Hepatocyte (in vitro differentiated cells): ENCODE measurements at regions not wholly inside any gene's neighbourhood (a gene's known extent, or its start where the extent isn't known, plus 50 kb on each side); places are given as distances from the start of the nearest gene placed in this dataset.

Experiments
- CTCF ChIP-seq: fragments of 200-600 bp; sonication (generic); IDR thresholded peaks from 2 replicates; pipeline ENCODE4 v1.5.1; 2016; ENCODE audit warnings: antibody characterized with exemption, mild to moderate bottlenecking; ENCODE audit not compliant: poor library complexity
- EZH2 ChIP-seq: fragments of 200-600 bp; sonication (generic); IDR thresholded peaks from 2 replicates; pipeline ENCODE4 v1.6.1; 2016; ENCODE audit warnings: antibody characterized with exemption, mild to moderate bottlenecking, borderline replicate concordance

DNA sequence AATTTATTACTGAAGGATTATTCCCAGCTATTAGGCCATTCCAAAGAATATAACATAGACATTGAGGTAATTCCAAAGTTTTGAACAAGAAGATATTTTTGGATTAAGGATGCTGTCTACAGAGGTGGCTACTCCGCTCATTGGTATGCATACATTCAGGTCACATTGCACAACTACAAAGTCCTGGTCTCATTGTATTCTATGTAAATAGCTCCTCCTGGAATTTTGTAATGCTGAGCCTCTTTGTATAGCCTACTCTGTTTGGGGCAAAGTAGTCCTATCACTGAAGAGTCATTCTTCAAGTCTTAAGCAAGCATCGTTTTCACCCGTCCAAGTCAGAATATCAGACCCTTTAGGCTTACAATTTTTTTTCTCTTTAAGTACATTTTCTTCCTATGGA lies 142.4 kb downstream of the KIF18A start:
- TF ChIP-seq CTCF (no peak), EZH2 (no peak)
